ENCODE measurements at regions not wholly inside any gene's neighbourhood (a gene's known extent, or its start where the extent isn't known, plus 50 kb on each side); places are given as distances from the start of the nearest gene placed in this dataset.

DNA sequence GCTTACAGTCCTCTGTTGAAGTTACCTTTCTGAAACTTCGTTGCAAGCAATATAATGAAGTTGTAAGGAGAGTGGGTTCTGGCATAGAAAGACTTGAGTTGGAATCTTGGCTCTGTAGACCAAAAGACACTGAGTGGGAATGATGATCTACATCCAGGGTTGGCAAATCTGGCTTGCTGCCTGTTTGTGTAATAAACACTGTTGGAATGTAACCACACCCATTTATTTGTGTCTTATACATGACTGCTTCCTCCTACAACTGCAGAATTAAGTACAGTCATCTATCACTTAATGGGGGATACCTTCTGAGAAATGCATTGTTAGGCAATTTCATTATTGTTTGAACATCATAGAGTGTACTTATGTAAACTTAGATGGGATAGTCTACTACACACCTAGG, 178.4 kb upstream of the SUCLG2 start:
- Mint-ChIP-seq H3K27me3 (ENCODE audit: low read depth) (no peaks in the 10 kb centered on the region), H3K4me1 (no peaks in the 10 kb centered on the region), H3K36me3 (ENCODE audit: low read depth) (peaks cover 4% of the 10 kb centered on the region), H3K9me3 (peaks cover 11% of the 10 kb centered on the region), H3K27ac (ENCODE audit: unreplicated experiment) (no peak overlapping the region), H3K4me3 (no peak overlapping the region)
- DNase-seq (ENCODE audit: low read depth, low spot score): no peak
- TF ChIP-seq, protein P1, sequence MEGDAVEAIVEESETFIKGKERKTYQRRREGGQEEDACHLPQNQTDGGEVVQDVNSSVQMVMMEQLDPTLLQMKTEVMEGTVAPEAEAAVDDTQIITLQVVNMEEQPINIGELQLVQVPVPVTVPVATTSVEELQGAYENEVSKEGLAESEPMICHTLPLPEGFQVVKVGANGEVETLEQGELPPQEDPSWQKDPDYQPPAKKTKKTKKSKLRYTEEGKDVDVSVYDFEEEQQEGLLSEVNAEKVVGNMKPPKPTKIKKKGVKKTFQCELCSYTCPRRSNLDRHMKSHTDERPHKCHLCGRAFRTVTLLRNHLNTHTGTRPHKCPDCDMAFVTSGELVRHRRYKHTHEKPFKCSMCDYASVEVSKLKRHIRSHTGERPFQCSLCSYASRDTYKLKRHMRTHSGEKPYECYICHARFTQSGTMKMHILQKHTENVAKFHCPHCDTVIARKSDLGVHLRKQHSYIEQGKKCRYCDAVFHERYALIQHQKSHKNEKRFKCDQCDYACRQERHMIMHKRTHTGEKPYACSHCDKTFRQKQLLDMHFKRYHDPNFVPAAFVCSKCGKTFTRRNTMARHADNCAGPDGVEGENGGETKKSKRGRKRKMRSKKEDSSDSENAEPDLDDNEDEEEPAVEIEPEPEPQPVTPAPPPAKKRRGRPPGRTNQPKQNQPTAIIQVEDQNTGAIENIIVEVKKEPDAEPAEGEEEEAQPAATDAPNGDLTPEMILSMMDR (conservative IDR thresholded peaks at IDR 0.05): no peak

DNA sequence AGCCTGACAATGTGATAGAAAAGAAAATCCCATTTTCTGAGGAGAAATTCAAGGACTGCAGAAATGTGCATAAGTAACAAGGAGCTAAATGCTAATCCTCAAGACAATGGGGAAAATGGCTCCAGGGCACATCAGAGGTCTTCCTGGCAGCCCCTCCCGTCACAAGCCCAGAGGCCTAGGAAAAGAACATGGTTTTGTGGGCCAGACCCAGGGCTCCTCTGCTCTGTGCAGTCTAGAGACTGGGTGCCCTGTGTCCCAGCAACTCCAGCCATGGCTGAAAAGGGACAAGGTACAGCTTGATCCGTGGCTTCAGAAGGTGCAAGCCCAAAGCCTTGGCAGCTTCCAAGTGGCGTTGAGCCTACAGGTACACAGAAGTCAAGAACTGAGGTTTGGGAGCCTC, 176.8 kb upstream of the SUCLG2 start:
- no peak overlapping the region for H3K27ac Mint-ChIP-seq (ENCODE audit: unreplicated experiment)
- TF ChIP-seq, protein P1 (conservative IDR thresholded peaks at IDR 0.05): no peak
- DNase-seq (ENCODE audit: low read depth, low spot score): no peak
- no peak overlapping the region for H3K4me3 Mint-ChIP-seq
- H3K4me1 Mint-ChIP-seq: no peaks in the 10 kb centered on the region
- H3K9me3 Mint-ChIP-seq: peaks cover 11% of the 10 kb centered on the region
- peaks cover 3% of the 10 kb centered on the region for H3K36me3 Mint-ChIP-seq (ENCODE audit: low read depth)
- no peaks in the 10 kb centered on the region for H3K27me3 Mint-ChIP-seq (ENCODE audit: low read depth)

DNA sequence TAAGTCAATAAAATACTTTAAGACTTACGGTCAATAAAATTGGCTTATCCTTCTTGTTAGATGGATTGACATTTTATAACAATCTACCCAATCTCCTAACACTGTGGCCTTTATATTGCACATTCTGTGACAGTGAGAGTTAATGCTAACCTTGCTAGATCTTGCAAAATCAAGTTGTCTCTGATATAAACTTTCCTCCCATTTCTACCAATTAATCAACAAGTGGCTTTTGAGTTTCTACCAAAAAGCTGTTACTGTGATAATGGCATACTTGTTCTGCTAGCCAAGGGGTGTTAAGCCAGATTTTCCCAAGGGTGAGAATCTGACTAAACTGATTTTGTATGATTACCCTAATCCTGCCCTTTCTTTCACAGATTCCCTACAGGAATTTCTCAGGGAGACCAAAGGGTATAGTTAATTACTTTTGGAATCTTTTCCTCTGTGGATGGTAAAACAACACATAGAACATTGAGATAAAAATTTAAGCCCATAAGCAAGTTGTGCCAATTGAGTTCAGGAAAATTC, 174.1 kb upstream of the SUCLG2 start:
- DNase-seq (ENCODE audit: low read depth, low spot score): no peak
- Mint-ChIP-seq H3K9me3 (peaks cover 6% of the 10 kb centered on the region), H3K27me3 (ENCODE audit: low read depth) (no peaks in the 10 kb centered on the region), H3K4me1 (no peaks in the 10 kb centered on the region), H3K4me3 (no peak overlapping the region), H3K36me3 (ENCODE audit: low read depth) (peaks cover 3% of the 10 kb centered on the region), H3K27ac (ENCODE audit: unreplicated experiment) (no peak overlapping the region)
- TF ChIP-seq, protein P1 (conservative IDR thresholded peaks at IDR 0.05): no peak

DNA sequence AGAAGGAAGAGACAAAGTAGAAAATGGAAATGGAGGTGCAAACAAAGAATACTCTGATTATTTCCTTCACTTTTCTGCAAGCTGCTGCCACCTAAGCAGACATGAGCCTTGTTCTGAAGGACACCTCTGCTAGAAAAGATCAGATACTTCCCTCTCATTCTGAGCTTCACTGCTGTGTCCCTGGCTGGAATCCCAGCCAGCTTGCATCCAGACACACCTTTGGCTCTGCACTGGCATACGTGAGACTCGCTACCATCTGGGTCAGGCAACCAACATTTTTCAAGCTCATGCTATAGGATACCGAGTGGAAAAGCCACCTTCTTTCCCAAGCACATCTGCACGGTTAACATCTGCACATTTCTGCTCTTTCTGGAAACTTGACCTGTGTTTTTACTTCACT, 166.7 kb upstream of the SUCLG2 start:
- Mint-ChIP-seq H3K4me1 (no peaks in the 10 kb centered on the region), H3K9me3 (peaks cover 2% of the 10 kb centered on the region), H3K27me3 (ENCODE audit: low read depth) (no peaks in the 10 kb centered on the region), H3K4me3 (no peak overlapping the region), H3K27ac (ENCODE audit: unreplicated experiment) (no peak overlapping the region), H3K36me3 (ENCODE audit: low read depth) (no peaks in the 10 kb centered on the region)
- no peak for DNase-seq (ENCODE audit: low read depth, low spot score)
- TF ChIP-seq, protein P1 (conservative IDR thresholded peaks at IDR 0.05): no peak

DNA sequence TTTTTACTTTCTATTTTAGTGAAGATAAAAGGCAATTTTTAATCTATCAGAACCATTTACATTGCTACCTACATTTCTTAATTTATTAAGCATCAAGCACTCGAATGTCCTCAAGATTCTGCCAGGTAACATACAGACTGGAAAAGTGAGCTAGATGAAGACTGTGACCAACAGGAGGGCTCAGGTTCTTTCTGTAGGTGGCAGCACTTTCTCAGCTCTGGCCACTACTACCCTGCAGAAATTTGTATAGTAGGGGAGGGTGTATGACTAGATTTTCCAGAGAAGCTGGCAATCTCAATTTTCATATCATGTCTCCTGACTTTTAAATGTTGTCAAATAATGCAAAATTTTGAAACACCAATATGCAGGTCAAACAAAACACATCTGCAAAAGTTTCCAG, 165.0 kb upstream of the SUCLG2 start:
- DNase-seq (ENCODE audit: low read depth, low spot score): no peak
- Mint-ChIP-seq H3K27ac (ENCODE audit: unreplicated experiment) (no peak overlapping the region), H3K36me3 (ENCODE audit: low read depth) (no peaks in the 10 kb centered on the region), H3K27me3 (ENCODE audit: low read depth) (no peaks in the 10 kb centered on the region), H3K9me3 (no peaks in the 10 kb centered on the region), H3K4me1 (no peaks in the 10 kb centered on the region), H3K4me3 (no peak overlapping the region)
- TF ChIP-seq, protein P1 (conservative IDR thresholded peaks at IDR 0.05): peak; percentile 52
